BE2C (cell line): ENCODE measurements at regions not wholly inside any gene's neighbourhood (a gene's known extent, or its start where the extent isn't known, plus 50 kb on each side); places are given as distances from the start of the nearest gene placed in this dataset.
"Not testable (repeated sequence)": the region's sequence is repeated elsewhere in the genome, so short reads cannot be mapped to it uniquely, and the experiment has no call there.

ENCODE experiments used
- DNase-seq: peaks from one replicate; pipeline ENCODE4 v3.0.0-alpha.2; 2020
- H3K27me3 ChIP-seq: fragments of 250-450 bp; sonication (Bioruptor Pico); 2 replicates; pipeline ENCODE4 v1.5.1; 2020; ENCODE audit warnings: mild to moderate bottlenecking
- H3K36me3 ChIP-seq: fragments of 250-450 bp; sonication (Bioruptor Pico); 2 replicates; pipeline ENCODE4 v1.5.1; 2020; ENCODE audit warnings: mild to moderate bottlenecking
- H3K4me1 ChIP-seq: fragments of 250-450 bp; sonication (Bioruptor Pico); 2 replicates; pipeline ENCODE4 v1.5.1; 2020
- H3K4me3 ChIP-seq: 2 replicates; pipeline ENCODE4 v1.5.1; 2011; ENCODE audit warnings: low read depth, low read length
- H3K9me3 ChIP-seq: fragments of 250-450 bp; sonication (Bioruptor Pico); 2 replicates; pipeline ENCODE4 v1.5.1; 2020
- CTCF ChIP-seq: IDR thresholded peaks from 2 replicates; pipeline ENCODE4 v1.5.1; 2012; ENCODE audit warnings: mild to moderate bottlenecking, low read depth, low read length

GRCh38 chr12:127489061-127489460 is 777.9 kb upstream of the TMEM132C start:
- no peak for TF ChIP-seq CTCF
- H3K27me3 ChIP-seq = no peaks in the 10 kb centered on the region
- H3K4me1 ChIP-seq = no peaks in the 10 kb centered on the region
- no peaks in the 10 kb centered on the region for H3K36me3 ChIP-seq
- H3K4me3 ChIP-seq = no peak overlapping the region
- no peaks in the 10 kb centered on the region for H3K9me3 ChIP-seq
- no peak for DNase-seq

- H3K4me1 ChIP-seq = no peaks in the 10 kb centered on the region
- H3K36me3 ChIP-seq = no peaks in the 10 kb centered on the region
- DNase-seq = no peak
- no peaks in the 10 kb centered on the region for H3K27me3 ChIP-seq
- TF ChIP-seq CTCF = no peak
- H3K9me3 ChIP-seq = no peaks in the 10 kb centered on the region; the same call in 1 of the 2 replicates
- no peak overlapping the region for H3K4me3 ChIP-seq
These were observed 771.7 kb upstream of the TMEM132C start for GRCh38 chr12:127494961-127495915.

GRCh38 chr12:127496255-127496654 is 770.7 kb upstream of the TMEM132C start:
- TF ChIP-seq CTCF = no peak
- Histone ChIP-seq H3K4me1 (no peaks in the 10 kb centered on the region), H3K27me3 (no peaks in the 10 kb centered on the region), H3K9me3 (no peaks in the 10 kb centered on the region; the same call in 1 of the 2 replicates), H3K4me3 (no peak overlapping the region), H3K36me3 (no peaks in the 10 kb centered on the region)
- DNase-seq = no peak

- no peak for DNase-seq
- Histone ChIP-seq H3K36me3 (no peaks in the 10 kb centered on the region), H3K27me3 (no peaks in the 10 kb centered on the region), H3K4me3 (no peak overlapping the region), H3K4me1 (no peaks in the 10 kb centered on the region), H3K9me3 (no peaks in the 10 kb centered on the region; the same call in 1 of the 2 replicates)
- no peak for TF ChIP-seq CTCF
These were observed 766.4 kb upstream of the TMEM132C start for GRCh38 chr12:127500512-127501035.

- no peak for DNase-seq
- Histone ChIP-seq H3K9me3 (no peaks in the 10 kb centered on the region; the same call in 1 of the 2 replicates), H3K4me3 (no peak overlapping the region), H3K36me3 (no peaks in the 10 kb centered on the region), H3K4me1 (no peaks in the 10 kb centered on the region), H3K27me3 (no peaks in the 10 kb centered on the region)
- no peak for TF ChIP-seq CTCF
These were observed 765.1 kb upstream of the TMEM132C start for GRCh38 chr12:127501916-127502315.

- Histone ChIP-seq H3K9me3 (no peaks in the 10 kb centered on the region; the same call in 1 of the 2 replicates), H3K27me3 (no peaks in the 10 kb centered on the region), H3K36me3 (no peaks in the 10 kb centered on the region), H3K4me1 (no peaks in the 10 kb centered on the region), H3K4me3 (no peak overlapping the region)
- no peak for TF ChIP-seq CTCF
- no peak for DNase-seq
These were observed 763.7 kb upstream of the TMEM132C start for GRCh38 chr12:127503246-127503645.

- H3K36me3 ChIP-seq, H3K27me3 ChIP-seq, H3K4me1 ChIP-seq, DNase-seq, H3K9me3 ChIP-seq, H3K4me3 ChIP-seq: not testable (repeated sequence)
These were observed 763.0 kb upstream of the TMEM132C start for GRCh38 chr12:127503996-127504395.
